ENCODE measurements at regions not wholly inside any gene's neighbourhood (a gene's known extent, or its start where the extent isn't known, plus 50 kb on each side); places are given as distances from the start of the nearest gene placed in this dataset.

GRCh38 chr9:74245866-74246497 lies 251.2 kb upstream of the RORB start:
- no peak overlapping the region for H3K4me3 ChIP-seq (replicated peaks; ENCODE audit: low read depth, low read length)
- TF ChIP-seq CTCF (IDR thresholded peaks at IDR 0.05; ENCODE audit: low read length, missing control alignments): no peak
- no peak for DNase-seq (ENCODE audit: low read depth)

GRCh38 chr9:74255489-74255984 lies 241.6 kb upstream of the RORB start:
- DNase-seq (ENCODE audit: low read depth): no peak
- no peak for TF ChIP-seq CTCF (IDR thresholded peaks at IDR 0.05; ENCODE audit: low read length, missing control alignments)
- H3K4me3 ChIP-seq (replicated peaks; ENCODE audit: low read depth, low read length): no peak overlapping the region

DNA sequence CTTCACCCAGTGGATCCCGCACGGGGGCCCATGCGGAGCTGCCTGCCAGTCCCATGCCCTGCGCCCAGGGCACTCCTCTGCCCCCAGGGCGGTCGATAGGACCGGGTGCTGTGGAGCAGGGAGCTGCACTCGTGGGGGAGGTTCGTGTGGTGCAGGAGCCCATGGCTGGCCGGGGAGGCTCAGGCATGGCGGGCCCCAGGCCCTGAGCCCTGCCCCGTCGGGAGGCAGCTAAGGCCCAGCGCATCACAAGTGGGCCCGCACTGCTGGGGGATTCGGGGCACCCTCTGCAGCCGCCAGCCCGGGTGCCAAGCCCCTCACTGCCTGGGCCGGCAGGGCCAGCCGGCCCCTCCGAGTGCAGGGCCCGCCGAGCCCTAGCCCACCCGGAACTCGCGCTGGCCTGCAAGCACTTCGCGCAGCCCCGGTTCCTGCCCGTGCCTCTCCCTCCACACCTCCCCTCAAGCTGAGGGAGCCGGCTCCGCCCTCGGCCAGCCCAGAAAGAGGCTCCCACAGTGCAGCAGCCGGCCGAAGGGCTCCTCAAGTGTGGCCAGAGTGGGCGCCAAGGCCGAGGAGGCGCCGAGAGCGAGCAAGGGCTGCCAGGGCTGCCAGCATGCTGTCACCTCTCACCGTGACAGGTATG lies 221.1 kb upstream of the RORB start:
- TF ChIP-seq CTCF (IDR thresholded peaks at IDR 0.05; ENCODE audit: low read length, missing control alignments): no peak
- DNase-seq (ENCODE audit: low read depth): no peak
- H3K4me3 ChIP-seq (replicated peaks; ENCODE audit: low read depth, low read length): no peak overlapping the region

GRCh38 chr9:74277532-74277931 lies 219.6 kb upstream of the RORB start:
- TF ChIP-seq CTCF (IDR thresholded peaks at IDR 0.05; ENCODE audit: low read length, missing control alignments): no peak
- DNase-seq (ENCODE audit: low read depth): no peak
- H3K4me3 ChIP-seq (replicated peaks; ENCODE audit: low read depth, low read length): no peak overlapping the region

GRCh38 chr9:74281674-74282073 lies 215.5 kb upstream of the RORB start:
- DNase-seq (ENCODE audit: low read depth): no peak
- no peak for TF ChIP-seq CTCF (IDR thresholded peaks at IDR 0.05; ENCODE audit: low read length, missing control alignments)
- no peak overlapping the region for H3K4me3 ChIP-seq (replicated peaks; ENCODE audit: low read depth, low read length)

DNA sequence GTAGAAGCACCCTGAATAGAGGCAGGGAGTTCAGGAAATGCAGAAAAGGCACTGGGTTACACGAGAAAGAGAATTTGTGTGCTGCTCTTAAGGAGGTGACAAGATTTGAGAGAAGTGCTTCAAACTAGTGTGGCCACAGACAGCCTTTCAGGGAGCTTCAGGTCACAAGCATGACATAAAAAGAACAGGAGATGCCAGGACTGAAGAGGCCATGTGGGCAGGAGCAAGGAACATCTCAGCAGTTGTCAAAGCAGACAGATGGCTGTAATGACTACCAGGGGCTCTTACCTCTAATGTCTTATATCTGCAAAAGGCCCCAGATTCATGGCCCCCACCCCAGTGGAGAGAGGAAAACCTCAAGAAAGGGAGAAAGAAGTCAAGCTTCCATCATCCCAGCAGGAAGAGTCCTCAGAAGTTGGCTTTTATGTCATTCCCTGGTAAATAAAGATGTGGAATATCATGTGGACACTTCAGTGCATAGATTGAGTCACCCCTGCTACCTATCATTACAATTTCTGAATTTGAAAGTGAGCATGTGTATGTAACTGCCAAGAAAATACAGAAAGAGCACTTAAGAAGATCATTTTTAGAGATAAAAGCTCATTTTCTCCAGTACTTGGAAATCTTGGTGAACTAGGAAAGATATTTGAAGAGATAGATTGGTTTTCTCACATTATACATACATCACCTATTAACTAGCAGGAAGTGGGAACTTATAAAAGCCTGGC lies 214.4 kb upstream of the RORB start:
- DNase-seq (ENCODE audit: low read depth): no peak
- H3K4me3 ChIP-seq (replicated peaks; ENCODE audit: low read depth, low read length): no peak overlapping the region
- TF ChIP-seq CTCF (IDR thresholded peaks at IDR 0.05; ENCODE audit: low read length, missing control alignments): no peak

Measured in fibroblast of pulmonary artery (primary cell).